ACHN (cell line): ENCODE measurements at regions not wholly inside any gene's neighbourhood (a gene's known extent, or its start where the extent isn't known, plus 50 kb on each side); places are given as distances from the start of the nearest gene placed in this dataset.
"Not testable (repeated sequence)": the region's sequence is repeated elsewhere in the genome, so short reads cannot be mapped to it uniquely, and the experiment has no call there.

Experiments used
- DNase-seq: peaks from one replicate; pipeline ENCODE4 v3.0.0-alpha.2; 2015
- in situ Hi-C: cut with HindIII; loops from 2 replicates; pipeline ENCODE4 v1.10.0; 2017; ENCODE audit warnings: low sequenced_read_pairs, low pct_ligation_motif_present, low pct_unique_long_range_greater_than_20kb

DNA sequence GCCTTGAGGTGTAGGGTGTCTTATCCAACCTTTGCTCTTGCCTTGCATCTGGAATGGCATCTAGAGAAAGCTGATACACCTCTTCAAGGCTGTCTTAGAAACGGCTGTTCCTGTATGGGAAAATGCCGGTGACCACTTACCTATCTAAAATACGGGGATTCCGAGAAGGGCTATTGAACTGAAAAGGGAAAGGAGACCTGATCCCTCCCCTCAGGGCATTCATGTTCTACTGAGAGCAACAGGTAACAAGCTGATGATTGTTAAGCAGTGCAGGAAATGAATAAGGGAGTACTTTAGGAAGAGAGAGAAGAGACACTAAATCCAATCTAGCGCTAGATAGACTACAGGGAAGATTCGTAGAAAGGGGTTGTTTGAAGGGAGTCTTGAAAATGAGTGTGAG lies 1388.1 kb downstream of the FAM181B start:
- in situ Hi-C loops = no loop called here
- no peak for DNase-seq

DNA sequence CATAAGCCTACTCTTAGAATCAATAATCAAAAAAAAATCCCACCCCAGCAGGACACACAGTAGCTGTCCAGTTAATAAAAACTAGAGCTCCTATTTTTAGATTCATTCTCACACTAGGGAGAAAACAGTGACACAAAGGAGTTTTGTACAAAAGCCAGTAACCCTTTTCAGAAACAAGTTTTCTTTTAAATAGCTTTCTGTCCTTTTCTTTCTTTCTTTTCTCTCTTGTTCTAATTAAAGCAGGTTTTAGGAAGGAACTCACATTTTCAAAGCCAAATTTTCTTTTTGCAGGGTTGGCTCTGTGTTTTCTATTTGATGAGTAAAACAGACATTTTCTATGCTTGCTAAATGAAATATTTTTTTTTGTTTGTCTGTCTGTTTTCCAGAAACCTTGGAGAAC lies 1390.7 kb downstream of the FAM181B start:
- in situ Hi-C loops = no loop called here
- no peak for DNase-seq

DNA sequence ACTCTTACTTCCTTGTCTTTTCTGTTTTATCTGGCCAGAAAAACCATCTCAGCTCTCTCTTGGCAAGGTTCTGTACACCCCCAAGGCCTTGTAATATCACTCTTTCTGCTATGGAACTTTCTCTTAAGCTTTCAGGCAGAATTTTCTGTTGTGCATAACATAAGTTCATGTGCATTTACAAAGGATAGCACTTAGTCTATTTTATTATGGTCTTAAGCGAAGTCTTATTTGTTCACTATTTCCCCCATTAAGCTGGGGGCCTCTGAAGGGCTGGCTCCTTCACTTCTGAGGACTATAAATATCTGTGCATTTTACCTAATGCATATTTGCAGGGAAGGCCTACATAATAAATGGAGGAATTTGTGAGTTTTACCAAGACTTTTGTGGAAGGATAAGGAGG lies 1393.4 kb downstream of the FAM181B start:
- in situ Hi-C loops = no loop called here
- no peak for DNase-seq

DNA sequence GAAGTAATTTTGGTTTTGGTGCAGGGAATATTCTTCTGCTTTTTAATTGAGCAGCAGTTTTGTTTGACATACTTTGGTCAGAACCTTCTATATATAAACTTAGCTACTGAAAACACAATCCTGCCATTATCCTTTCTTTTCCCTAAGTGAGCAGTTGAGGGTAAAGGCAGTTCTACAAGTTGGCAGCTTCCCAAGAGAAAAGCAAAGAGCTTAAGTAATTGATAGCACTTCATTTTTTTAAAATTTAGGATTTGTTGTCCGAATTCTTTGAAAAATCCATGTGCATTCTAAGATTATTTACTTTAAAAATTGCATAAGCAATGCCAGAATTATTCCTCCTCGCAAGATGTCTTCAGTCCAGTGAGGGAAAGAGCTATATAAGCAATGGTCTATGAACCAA lies 1394.1 kb downstream of the FAM181B start:
- in situ Hi-C loops = no loop called here
- no peak for DNase-seq

DNA sequence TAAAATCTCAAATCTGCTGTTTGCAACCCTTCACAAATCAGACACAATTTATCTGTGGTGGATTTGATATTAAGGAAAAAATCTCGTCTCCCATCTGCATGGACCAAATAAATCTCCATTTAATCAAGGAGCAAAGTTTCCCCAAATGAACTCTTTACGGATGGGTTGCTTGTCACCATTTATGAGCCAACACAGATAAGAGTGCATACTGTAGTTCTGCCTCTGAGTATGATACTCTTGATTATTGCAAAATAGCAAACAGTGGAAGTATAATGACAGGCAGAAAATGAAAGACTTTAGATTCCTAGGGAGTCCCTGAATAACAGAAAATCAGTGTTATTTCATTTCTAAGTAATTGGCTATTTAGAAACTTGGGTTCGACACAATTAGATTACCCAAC lies 1395.9 kb downstream of the FAM181B start:
- no peak for DNase-seq
- in situ Hi-C loops = no loop called here

DNA sequence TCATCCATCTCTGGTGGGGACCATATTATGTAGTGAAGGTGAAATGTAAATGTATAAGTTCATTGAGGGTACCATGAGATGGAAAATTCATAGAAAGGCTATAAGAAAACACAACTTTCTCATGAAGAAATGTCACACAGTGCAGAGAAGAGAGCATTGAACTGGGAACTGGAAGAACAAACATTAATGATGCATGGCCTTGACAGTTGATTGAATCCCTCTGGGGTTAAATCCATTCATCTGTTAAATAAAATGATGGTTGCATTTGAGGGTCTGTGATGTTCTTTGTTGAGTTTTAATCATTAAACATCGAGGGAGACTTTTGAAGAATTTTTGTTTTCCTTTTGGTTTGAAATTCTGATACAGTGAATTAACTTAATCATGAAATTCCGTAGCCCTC lies 1401.4 kb downstream of the FAM181B start:
- no peak for DNase-seq
- in situ Hi-C loops = no loop called here

DNA sequence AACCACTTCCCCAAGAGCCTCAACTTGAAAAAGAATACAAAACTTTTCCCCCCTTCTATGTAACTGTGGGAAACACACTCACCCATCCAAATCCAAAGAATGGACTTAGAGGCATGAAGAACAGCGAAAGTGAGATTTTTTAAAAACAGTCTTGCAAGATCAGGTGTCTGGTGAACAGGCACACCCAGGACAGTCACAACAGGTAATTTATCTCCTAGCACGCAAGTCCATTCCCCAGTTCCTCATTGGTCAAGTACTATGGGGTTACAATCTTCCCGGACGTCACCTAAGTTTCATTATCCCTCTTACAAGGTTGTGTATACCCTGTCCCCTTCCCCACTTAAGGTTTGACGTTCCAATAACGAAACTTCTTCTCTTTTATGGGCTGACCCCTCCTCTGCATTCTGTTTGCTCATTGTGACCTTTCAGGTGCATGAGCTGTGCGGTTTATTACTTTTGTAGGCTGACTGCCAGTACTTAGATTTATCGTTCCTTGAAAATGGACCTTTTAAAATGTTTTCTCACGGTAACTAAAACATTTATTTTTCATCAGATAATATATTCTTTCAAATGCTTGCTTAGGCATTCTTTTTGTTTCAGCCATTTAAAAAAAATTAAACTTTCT lies 1401.9 kb downstream of the FAM181B start:
- in situ Hi-C loops = no loop called here
- no peak for DNase-seq

DNA sequence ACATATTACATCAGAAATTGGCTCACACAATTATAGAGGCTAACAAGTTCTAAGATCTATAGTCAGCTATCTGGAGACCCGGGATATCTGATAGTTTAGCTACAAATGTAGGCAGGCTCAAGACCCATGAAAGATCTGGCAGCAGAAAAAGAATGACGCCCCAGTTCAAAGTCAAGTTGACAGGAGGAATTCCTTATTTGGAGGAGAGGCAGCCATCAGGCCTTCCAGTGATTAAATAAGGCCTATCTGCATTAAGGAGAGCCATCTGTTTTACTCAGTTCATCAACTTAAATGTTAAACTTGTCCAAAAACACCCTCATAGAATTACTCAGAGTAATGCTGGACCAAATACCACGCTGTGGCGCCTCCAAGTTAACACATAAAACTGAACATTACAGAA lies 1402.6 kb downstream of the FAM181B start:
- DNase-seq = no peak
- in situ Hi-C loops = no loop called here

DNA sequence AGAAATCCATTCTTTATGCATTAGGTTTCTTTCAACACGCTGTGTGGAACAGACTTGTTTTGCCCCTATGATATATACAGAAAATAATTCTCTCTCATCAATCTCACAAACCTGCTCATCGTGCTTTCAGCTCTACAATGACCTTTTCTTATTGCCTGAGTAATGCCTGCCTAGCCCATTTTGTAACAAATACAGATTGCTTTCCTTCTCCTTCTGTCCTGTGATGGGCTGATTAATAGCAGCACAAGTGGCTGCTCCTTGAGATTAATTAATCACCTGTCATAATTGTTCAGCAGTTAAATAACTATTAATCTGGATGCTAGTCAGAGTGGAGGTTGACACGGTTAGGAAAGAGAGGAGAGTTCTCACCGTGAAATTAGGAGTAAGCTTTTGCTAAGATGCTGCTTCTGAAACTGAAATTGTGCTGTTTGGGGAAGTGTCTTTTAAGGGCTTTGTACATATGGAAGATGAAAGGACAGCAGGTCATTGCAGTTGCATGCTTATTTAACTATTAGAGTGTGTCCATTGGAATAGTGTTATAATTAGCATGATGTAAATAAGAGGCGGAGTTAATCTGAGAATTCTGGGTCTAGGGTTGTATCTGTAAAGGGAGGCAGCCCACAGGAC lies 1430.5 kb downstream of the FAM181B start:
- DNase-seq = no peak
- in situ Hi-C loops = no loop called here

DNA sequence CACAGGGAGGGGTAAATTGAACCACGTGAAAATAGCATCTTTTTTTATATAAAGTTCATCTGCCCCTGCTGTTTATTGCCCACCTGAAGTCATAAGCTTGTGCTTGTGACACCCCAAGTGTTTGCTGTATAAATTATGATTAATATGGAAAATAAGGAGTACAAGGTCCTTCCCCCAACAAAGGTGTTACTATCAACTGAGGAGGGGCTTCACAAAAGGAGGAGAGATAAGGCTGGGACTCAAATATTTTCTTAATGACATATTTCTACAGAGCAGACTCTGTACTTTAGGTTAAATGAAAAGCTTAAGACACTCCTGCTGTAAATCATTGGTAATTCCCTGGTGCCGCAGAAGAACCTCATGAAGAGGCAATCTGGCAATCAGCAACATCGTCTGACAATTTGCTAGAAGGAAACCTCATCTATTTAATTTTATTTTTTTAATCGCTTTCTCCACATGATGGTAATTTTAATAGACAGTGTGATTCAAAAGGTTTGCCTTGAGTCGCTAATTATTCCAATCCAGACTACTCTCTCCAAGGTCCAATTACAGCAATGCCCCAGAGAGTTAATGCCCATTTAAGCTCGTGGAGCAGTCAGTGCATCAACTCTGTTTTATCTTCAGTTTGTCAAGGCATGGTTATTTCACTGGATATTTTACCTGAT lies 1432.4 kb downstream of the FAM181B start:
- in situ Hi-C loops = no loop called here
- no peak for DNase-seq

DNA sequence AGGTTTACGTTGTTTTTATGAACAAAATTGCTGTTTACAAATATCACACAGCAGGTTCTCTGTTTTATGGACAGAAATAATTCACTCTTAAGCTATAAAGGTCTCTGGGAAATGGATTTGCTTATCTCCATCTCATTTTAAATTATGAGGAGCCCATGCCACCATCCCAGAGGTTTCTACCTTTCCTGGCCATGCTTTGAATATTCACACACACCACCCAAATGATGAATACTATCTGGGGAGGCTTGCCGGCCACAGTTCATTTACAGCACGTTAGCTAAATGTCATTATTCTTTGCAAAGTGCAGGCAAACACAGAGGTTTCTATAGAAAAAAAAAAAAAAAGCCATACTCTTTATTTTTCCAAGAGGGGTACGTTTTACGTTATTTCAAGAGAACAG lies 1446.7 kb downstream of the FAM181B start:
- in situ Hi-C loops = no loop called here

DNA sequence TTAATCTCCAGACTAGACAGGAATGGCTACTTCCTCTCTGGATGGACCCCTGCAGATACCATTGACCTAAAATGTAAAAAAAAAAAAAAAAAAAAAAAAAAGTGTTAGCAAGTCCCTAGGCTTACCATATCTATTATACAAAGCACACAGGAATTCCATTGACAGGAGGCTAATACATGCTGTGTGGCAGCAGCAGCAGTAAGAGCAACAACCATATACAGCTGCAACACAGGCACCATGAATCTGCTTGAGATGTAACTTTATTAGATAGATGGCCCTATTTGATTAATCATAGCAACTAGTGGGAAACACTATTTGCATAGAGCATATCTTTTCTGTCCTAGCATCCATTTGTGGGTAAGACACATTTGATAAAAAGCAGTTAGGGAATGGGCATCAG lies 1447.1 kb downstream of the FAM181B start:
- DNase-seq = no peak
- in situ Hi-C loops = no loop called here

More for the DNA sequence above, 1446.7 kb downstream of the FAM181B start:
- DNase-seq = no peak

DNA sequence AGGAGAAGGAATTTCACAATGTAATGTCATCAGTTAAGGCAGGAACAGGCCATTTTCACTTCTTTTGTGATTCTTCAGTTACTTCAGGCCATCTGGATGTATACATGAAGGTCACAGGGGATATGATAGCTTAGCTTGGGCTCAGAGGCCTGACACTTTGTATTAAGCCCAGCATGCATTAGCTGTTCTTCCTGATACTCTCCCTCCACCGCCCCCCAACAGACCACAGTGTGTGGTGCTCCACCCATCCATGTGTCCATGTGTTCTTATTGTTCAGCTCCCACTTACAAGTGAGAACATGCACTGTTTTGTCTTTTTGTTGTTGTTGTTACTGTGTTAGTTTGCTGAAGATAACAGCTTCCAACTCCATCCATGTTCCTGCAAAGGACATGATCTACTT lies 1453.4 kb downstream of the FAM181B start:
- DNase-seq, in situ Hi-C loops: not testable (repeated sequence)

DNA sequence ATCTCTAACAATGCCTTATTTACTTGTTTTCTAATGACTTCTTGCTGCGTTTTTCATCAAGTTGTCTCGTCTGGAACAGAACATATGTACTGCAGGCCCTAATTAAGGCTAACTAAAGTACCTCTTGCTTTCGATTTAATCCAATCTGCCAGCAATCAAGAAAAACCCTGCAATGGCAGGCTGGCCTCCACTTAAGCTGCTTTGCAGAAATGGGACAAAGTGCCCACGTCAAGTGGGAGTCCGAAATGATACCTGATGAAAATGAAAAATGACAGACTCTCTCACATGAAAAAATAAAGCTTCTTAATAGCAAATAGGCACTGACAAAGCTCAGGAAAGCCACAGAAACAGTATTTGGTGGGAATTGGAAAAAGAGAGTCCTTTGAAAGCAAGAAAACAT lies 1454.7 kb downstream of the FAM181B start:
- DNase-seq = no peak
- in situ Hi-C loops = no loop called here

DNA sequence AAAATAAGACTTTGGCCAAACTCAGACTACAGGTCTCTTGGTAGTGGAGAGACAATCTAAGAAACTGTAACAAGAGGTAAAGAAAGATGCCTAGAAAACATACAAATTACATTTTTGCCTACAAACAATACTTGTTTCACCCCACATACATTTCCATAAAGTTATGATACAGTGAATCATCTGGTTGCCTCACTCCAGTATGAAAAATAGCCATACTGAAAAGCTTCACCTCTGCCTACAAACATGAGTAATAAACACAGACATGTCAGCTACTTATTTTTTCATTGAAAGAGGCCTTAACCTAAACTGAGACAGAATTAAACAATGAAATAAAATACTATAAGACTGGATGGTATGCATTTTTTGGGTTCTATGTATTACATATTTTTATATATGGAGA lies 1463.0 kb downstream of the FAM181B start:
- no peak for DNase-seq
- in situ Hi-C loops = no loop called here

DNA sequence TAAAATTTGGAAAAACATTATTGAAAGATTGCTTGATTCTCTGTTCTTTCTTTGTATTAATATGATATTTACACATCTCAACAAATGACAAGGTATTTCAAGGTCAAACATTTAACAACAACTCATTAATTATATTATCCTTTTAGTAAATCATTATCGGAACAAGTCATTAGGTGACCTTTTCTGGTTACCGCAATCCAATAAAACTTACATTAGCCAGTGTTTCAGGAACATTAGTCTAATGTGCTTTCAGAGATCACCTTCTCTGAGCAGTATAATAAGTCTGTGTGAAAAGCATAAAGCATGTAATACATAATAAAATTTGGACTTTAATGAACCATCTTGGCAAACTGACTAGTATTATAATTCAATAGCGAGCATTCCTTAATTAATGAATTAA lies 1466.4 kb downstream of the FAM181B start:
- in situ Hi-C loops = no loop called here
- no peak for DNase-seq

DNA sequence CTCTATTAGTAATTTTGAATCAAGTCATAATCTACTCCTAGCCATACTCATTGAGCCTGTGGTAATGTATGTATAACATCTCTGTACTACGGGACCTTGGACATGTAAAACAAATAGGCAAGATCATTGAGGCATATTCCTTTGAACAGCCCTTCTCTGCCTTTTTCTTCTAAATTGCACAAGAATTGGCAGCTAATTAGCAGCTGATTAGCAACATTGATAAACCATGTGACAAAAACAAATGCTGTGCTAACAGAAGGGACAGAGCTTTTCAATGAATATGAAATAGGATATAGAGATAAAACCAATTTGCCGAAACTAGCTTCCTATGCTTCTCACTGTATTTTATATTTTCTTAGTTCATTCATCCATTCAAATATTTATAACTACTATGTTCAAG lies 1474.2 kb downstream of the FAM181B start:
- no peak for DNase-seq
- in situ Hi-C loops = no loop called here

DNA sequence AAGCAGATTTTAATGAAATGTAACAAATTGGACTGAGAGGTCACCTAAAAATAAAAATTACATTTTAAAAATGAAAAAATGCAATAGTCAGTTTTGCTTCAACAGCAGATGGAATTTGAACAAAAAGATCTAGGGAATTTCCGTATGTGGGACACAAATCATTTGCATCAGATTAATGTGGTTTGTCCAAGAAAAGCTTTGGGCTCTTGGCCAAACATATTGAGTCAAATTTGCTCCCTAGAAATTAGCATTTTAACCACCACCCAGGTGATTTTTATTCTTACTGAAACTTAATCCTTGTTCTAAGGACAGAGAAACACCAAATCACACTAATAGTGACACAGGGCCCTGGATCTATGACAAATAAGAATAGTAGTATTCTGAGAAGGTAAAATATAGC lies 1477.8 kb downstream of the FAM181B start:
- in situ Hi-C loops = no loop called here
- no peak for DNase-seq

DNA sequence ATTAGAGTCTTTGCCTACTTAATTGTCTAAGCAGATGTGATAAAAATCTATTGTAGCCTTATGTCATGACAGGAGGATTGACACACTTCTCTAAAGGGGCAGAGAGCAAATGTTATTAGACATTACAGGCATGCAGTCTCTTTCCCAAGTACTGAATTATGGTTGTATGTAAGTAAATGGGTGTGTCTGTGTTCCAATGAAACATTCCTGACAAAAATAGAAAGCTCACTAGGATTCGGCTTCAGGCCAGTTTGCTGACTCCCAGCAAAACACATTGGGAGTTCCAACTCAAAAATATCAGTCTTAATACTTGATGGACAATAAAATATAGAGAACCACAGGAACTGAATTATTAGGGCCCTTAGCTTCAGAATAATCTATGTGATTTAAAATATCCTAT lies 1480.4 kb downstream of the FAM181B start:
- no peak for DNase-seq
- in situ Hi-C loops = no loop called here

DNA sequence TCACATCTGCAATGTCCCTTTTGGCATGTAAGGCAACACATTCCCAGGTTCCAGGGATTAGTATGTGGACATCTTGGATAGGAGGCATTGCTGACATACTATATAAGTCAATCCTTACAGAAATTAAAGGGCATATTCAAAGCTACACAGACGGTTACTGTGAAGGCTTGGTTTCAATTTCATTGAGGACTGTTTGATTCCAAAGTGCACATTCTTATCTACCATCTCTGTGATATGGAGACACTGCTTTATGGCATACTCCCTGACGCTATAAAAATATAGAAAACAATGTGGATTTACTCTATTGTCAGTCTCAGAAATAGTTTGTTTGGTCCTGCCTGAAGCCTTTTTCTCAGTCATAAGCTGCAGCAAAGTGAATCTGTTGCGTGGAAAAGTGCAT lies 1486.7 kb downstream of the FAM181B start:
- DNase-seq = no peak
- in situ Hi-C loops = no loop called here
